ENCODE measurements at regions not wholly inside any gene's neighbourhood (a gene's known extent, or its start where the extent isn't known, plus 50 kb on each side); places are given as distances from the start of the nearest gene placed in this dataset.

DNA sequence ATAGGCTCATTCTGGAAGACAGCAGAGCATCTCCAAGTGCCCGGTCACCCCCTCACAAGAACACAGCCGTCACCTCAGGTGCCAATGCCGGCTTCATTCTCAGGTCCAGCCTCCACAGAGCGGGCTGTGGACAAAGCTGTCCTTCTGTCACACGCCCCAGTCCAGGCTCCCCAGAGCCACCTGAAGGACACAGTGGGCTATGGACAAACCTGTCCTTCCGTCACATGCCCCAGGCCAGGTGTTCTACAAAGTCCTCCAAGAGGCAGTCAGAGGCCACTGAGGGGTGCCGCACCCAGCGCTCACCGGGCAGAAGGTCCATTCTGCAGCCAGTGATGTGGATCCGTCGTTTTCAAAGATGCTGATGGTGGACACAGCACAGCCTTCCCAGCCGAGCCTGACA, 173.2 kb upstream of the PPP2R2D start:
- TF ChIP-seq, protein P1, sequence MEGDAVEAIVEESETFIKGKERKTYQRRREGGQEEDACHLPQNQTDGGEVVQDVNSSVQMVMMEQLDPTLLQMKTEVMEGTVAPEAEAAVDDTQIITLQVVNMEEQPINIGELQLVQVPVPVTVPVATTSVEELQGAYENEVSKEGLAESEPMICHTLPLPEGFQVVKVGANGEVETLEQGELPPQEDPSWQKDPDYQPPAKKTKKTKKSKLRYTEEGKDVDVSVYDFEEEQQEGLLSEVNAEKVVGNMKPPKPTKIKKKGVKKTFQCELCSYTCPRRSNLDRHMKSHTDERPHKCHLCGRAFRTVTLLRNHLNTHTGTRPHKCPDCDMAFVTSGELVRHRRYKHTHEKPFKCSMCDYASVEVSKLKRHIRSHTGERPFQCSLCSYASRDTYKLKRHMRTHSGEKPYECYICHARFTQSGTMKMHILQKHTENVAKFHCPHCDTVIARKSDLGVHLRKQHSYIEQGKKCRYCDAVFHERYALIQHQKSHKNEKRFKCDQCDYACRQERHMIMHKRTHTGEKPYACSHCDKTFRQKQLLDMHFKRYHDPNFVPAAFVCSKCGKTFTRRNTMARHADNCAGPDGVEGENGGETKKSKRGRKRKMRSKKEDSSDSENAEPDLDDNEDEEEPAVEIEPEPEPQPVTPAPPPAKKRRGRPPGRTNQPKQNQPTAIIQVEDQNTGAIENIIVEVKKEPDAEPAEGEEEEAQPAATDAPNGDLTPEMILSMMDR (IDR thresholded peaks at IDR 0.05): no peak
- no peak for TF ChIP-seq EP300 (IDR thresholded peaks at IDR 0.05)
- no peak for TF ChIP-seq POLR2A (IDR thresholded peaks at IDR 0.05)

All from suprapubic skin (tissue), 3 donors.